Neural progenitor cell (in vitro differentiated cells): ENCODE measurements at regions not wholly inside any gene's neighbourhood (a gene's known extent, or its start where the extent isn't known, plus 50 kb on each side); places are given as distances from the start of the nearest gene placed in this dataset.

Experiments
- DNase-seq: peaks from one replicate; pipeline ENCODE4 v3.0.0-alpha.2; 2016; ENCODE audit warnings: low spot score
- H2AFZ ChIP-seq: fragments of 200-600 bp; sonication (generic); replicated peaks from 2 replicates; pipeline ENCODE4 v1.6.1; 2016; ENCODE audit warnings: antibody characterized with exemption
- H3F3A ChIP-seq: fragments of 200-600 bp; sonication (generic); 2 replicates; pipeline ENCODE4 v1.6.1; 2016; ENCODE audit warnings: antibody characterized with exemption, low read depth
- H3K27ac ChIP-seq: fragments of 200-600 bp; sonication (generic); 2 replicates; pipeline ENCODE4 v1.5.1; 2016; ENCODE audit warnings: mild to moderate bottlenecking
- H3K27me3 ChIP-seq: fragments of 200-600 bp; sonication (generic); 2 replicates; pipeline ENCODE4 v1.6.1; 2016; ENCODE audit warnings: mild to moderate bottlenecking, moderate library complexity
- H3K36me3 ChIP-seq: fragments of 200-600 bp; sonication (generic); 2 replicates; pipeline ENCODE4 v1.5.1; 2016
- H3K4me1 ChIP-seq: fragments of 200-600 bp; sonication (generic); 2 replicates; pipeline ENCODE4 v1.6.1; 2016; ENCODE audit warnings: mixed run types
- H3K4me2 ChIP-seq: fragments of 200-600 bp; sonication (generic); 2 replicates; pipeline ENCODE4 v1.6.1; 2016
- H3K4me3 ChIP-seq: fragments of 200-600 bp; sonication (generic); 2 replicates; pipeline ENCODE4 v1.5.1; 2016
- H3K79me2 ChIP-seq: fragments of 200-600 bp; sonication (generic); 2 replicates; pipeline ENCODE4 v1.6.1; 2016; ENCODE audit warnings: low read depth
- H3K9ac ChIP-seq: fragments of 200-600 bp; sonication (generic); 2 replicates; pipeline ENCODE4 v1.6.1; 2016
- H3K9me3 ChIP-seq: fragments of 200-600 bp; sonication (generic); 2 replicates; pipeline ENCODE4 v1.5.1; 2016; ENCODE audit warnings: low read depth
- H4K20me1 ChIP-seq: fragments of 200-600 bp; sonication (generic); 2 replicates; pipeline ENCODE4 v1.6.1; 2016; ENCODE audit warnings: low read depth
- H3K27ac Mint-ChIP-seq: 3 replicates; pipeline ENCODE4 v1.8.0; 2021; ENCODE audit warnings: mixed read lengths
- H3K27me3 Mint-ChIP-seq: 2 replicates; pipeline ENCODE4 v1.8.0; 2022; ENCODE audit warnings: low read depth, mild to moderate bottlenecking, inconsistent platforms, moderate library complexity, mixed read lengths; ENCODE audit not compliant: insufficient read depth
- H3K36me3 Mint-ChIP-seq: 3 replicates; pipeline ENCODE4 v1.8.0; 2021; ENCODE audit warnings: mixed read lengths
- H3K4me1 Mint-ChIP-seq: 3 replicates; pipeline ENCODE4 v1.8.0; 2021; ENCODE audit warnings: mixed read lengths
- H3K4me3 Mint-ChIP-seq: 3 replicates; pipeline ENCODE4 v1.8.0; 2021; ENCODE audit warnings: mild to moderate bottlenecking, moderate library complexity, mixed read lengths
- H3K9me3 Mint-ChIP-seq: 3 replicates; pipeline ENCODE4 v1.8.0; 2020; ENCODE audit warnings: mixed read lengths
- EZH2 ChIP-seq: fragments of 200-600 bp; sonication (generic); IDR thresholded peaks from 2 replicates; pipeline ENCODE4 v1.6.1; 2017; ENCODE audit warnings: antibody characterized with exemption, mild to moderate bottlenecking, moderate library complexity
- EZH2phosphoT487 ChIP-seq: fragments of 200-600 bp; sonication (generic); IDR thresholded peaks from 2 replicates; pipeline ENCODE4 v1.6.1; 2017; ENCODE audit warnings: antibody characterized with exemption
- TF ChIP-seq, protein P1 (sequence below): fragments of 200-600 bp; sonication (generic); IDR thresholded peaks from 2 replicates; pipeline ENCODE4 v1.5.1; 2017; ENCODE audit warnings: antibody characterized with exemption, mild to moderate bottlenecking

DNA sequence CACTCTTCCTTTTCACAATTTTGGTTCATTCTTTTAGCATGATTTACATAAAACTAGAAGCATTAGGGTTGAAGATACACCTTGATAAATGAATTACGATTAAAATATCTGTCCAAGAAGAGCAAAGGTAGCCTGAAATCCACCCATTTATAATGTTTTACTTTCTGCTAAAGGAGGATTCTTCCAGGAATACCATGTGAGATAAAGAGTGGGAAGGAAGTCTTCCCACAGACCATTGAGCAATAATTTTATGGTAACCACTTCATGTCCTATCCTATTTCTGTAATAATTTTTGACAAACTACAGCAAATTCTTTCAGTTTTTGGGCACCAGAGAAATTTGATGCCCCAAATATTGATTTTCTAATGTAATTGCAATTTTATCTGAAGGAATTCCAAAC lies 150.6 kb upstream of the STEAP4 start:
- H3K4me3 Mint-ChIP-seq: no peak overlapping the region
- Histone ChIP-seq H3K27me3 (no peaks in the 10 kb centered on the region), H3F3A (no peaks in the 10 kb centered on the region), H3K9me3 (no peaks in the 10 kb centered on the region), H4K20me1 (no peaks in the 10 kb centered on the region), H3K9ac (no peak overlapping the region), H3K4me2 (no peak overlapping the region), H3K4me1 (no peaks in the 10 kb centered on the region), H3K4me3 (no peak overlapping the region), H3K27ac (no peak overlapping the region), H3K79me2 (no peaks in the 10 kb centered on the region), H3K36me3 (no peaks in the 10 kb centered on the region), H2AFZ (no peak overlapping the region)
- H3K4me1 Mint-ChIP-seq: peaks cover 3% of the 10 kb centered on the region
- no peak for TF ChIP-seq EZH2phosphoT487
- TF ChIP-seq EZH2: no peak
- TF ChIP-seq, protein P1, sequence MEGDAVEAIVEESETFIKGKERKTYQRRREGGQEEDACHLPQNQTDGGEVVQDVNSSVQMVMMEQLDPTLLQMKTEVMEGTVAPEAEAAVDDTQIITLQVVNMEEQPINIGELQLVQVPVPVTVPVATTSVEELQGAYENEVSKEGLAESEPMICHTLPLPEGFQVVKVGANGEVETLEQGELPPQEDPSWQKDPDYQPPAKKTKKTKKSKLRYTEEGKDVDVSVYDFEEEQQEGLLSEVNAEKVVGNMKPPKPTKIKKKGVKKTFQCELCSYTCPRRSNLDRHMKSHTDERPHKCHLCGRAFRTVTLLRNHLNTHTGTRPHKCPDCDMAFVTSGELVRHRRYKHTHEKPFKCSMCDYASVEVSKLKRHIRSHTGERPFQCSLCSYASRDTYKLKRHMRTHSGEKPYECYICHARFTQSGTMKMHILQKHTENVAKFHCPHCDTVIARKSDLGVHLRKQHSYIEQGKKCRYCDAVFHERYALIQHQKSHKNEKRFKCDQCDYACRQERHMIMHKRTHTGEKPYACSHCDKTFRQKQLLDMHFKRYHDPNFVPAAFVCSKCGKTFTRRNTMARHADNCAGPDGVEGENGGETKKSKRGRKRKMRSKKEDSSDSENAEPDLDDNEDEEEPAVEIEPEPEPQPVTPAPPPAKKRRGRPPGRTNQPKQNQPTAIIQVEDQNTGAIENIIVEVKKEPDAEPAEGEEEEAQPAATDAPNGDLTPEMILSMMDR: no peak
- H3K9me3 Mint-ChIP-seq: no peaks in the 10 kb centered on the region
- DNase-seq: no peak
- H3K36me3 Mint-ChIP-seq: no peaks in the 10 kb centered on the region
- no peaks in the 10 kb centered on the region for H3K27me3 Mint-ChIP-seq
- H3K27ac Mint-ChIP-seq: no peak overlapping the region

DNA sequence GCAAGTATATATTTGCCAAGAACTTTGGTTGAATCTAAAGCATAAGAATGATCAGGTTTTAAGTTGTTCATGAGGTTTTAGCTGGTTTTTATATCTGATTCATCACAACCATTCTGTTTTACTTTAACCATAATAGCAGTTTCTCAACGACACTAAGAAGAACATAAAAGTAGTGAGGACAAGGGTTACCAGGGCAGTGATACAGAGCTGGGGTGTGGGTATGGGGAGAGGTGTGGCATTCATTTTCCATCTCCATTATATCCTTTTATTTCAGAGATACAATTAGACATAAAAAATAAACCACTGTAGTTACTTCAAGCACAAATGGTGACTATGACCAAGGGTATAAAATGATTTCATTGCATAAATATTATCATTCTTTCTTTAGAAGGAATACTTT lies 149.8 kb upstream of the STEAP4 start:
- DNase-seq: no peak
- Histone ChIP-seq H3K9me3 (no peaks in the 10 kb centered on the region), H3K9ac (no peak overlapping the region), H2AFZ (no peak overlapping the region), H4K20me1 (no peaks in the 10 kb centered on the region), H3K27ac (no peak overlapping the region), H3K36me3 (no peaks in the 10 kb centered on the region), H3K4me1 (peaks cover 2% of the 10 kb centered on the region), H3K4me2 (no peak overlapping the region), H3F3A (no peaks in the 10 kb centered on the region), H3K79me2 (no peaks in the 10 kb centered on the region), H3K4me3 (no peak overlapping the region), H3K27me3 (no peaks in the 10 kb centered on the region)
- TF ChIP-seq, protein P1: no peak
- TF ChIP-seq EZH2phosphoT487: no peak
- no peak for TF ChIP-seq EZH2
- H3K9me3 Mint-ChIP-seq: no peaks in the 10 kb centered on the region
- no peak overlapping the region for H3K4me3 Mint-ChIP-seq
- peaks cover 3% of the 10 kb centered on the region for H3K4me1 Mint-ChIP-seq
- H3K27me3 Mint-ChIP-seq: no peaks in the 10 kb centered on the region
- H3K27ac Mint-ChIP-seq: no peak overlapping the region
- no peaks in the 10 kb centered on the region for H3K36me3 Mint-ChIP-seq

DNA sequence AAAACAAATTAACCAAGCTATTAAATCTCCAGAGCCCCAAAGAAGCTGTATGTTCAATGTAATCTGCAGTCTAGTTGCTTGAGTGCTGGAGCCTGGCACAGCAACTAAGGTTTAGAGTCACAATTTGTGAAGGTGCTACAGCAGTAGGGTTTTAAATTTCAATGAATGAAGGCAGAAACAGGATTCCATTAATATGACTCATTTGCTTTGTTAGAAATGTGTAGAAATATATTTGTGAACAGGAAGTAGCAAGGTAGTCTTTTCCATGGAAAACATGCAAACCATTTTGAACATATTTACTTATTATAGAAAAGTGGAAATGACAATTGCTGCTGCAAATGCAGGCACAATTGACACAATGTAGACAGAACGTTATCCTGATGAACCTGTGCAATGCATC lies 149.0 kb upstream of the STEAP4 start:
- H3F3A ChIP-seq: no peaks in the 10 kb centered on the region
- H3K27me3 Mint-ChIP-seq: no peaks in the 10 kb centered on the region
- H3K27me3 ChIP-seq: no peaks in the 10 kb centered on the region
- H3K79me2 ChIP-seq: no peaks in the 10 kb centered on the region
- no peak overlapping the region for H3K27ac Mint-ChIP-seq
- peaks cover 4% of the 10 kb centered on the region for H3K4me1 ChIP-seq
- H3K4me2 ChIP-seq: no peak overlapping the region
- no peaks in the 10 kb centered on the region for H3K9me3 ChIP-seq
- H2AFZ ChIP-seq: no peak overlapping the region
- no peak for DNase-seq
- no peak for TF ChIP-seq EZH2phosphoT487
- no peak for TF ChIP-seq EZH2
- H3K36me3 ChIP-seq: no peaks in the 10 kb centered on the region
- no peak overlapping the region for H3K4me3 ChIP-seq
- H3K4me1 Mint-ChIP-seq: peaks cover 6% of the 10 kb centered on the region
- H3K36me3 Mint-ChIP-seq: no peaks in the 10 kb centered on the region
- H3K9ac ChIP-seq: no peak overlapping the region
- H3K4me3 Mint-ChIP-seq: no peak overlapping the region
- H3K27ac ChIP-seq: no peak overlapping the region
- H3K9me3 Mint-ChIP-seq: no peaks in the 10 kb centered on the region
- no peaks in the 10 kb centered on the region for H4K20me1 ChIP-seq

DNA sequence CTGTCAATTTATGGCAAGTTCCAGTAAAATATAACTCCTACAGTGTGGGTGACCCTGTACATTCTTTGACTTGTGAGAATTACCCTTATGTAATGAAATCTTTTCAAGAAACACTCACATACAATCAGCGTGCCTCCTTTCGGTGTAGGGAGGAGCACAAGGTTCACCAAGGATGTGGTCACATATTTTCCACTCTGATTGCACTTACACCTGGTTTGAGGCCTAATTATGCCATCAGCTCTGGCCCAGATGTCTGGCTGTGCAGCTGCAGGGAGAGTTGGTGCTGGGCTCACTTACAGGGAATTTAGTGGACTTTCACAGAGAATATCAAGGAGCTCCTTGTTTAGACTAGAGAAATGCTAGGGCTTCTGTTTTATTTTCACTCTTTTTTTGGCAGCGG lies 146.0 kb upstream of the STEAP4 start:
- no peak overlapping the region for H3K27ac ChIP-seq
- Mint-ChIP-seq H3K4me3 (no peak overlapping the region), H3K27me3 (no peaks in the 10 kb centered on the region), H3K9me3 (no peaks in the 10 kb centered on the region), H3K36me3 (no peaks in the 10 kb centered on the region), H3K27ac (no peak overlapping the region), H3K4me1 (peaks cover 6% of the 10 kb centered on the region)
- no peaks in the 10 kb centered on the region for H3K9me3 ChIP-seq
- DNase-seq: no peak
- no peaks in the 10 kb centered on the region for H3K36me3 ChIP-seq
- no peaks in the 10 kb centered on the region for H3K27me3 ChIP-seq
- no peaks in the 10 kb centered on the region for H3F3A ChIP-seq
- TF ChIP-seq EZH2 (no peak), EZH2phosphoT487 (no peak)
- TF ChIP-seq, protein P1: no peak
- H2AFZ ChIP-seq: no peak overlapping the region
- peaks cover 4% of the 10 kb centered on the region for H3K4me1 ChIP-seq
- H3K79me2 ChIP-seq: no peaks in the 10 kb centered on the region
- no peak overlapping the region for H3K4me2 ChIP-seq
- H4K20me1 ChIP-seq: no peaks in the 10 kb centered on the region
- no peak overlapping the region for H3K4me3 ChIP-seq
- H3K9ac ChIP-seq: no peak overlapping the region
